Prostate gland (tissue), 2 donors: ENCODE measurements at regions not wholly inside any gene's neighbourhood (a gene's known extent, or its start where the extent isn't known, plus 50 kb on each side); places are given as distances from the start of the nearest gene placed in this dataset.

Experiments used
- POLR2A ChIP-seq: fragments of 450-650 bp; IDR thresholded peaks from one replicate; pipeline ENCODE4 v1.6.1; 2016; ENCODE audit warnings: antibody characterized with exemption, mild to moderate bottlenecking
- TF ChIP-seq, protein P1 (sequence below), 4 experiments: fragments of 200-600 bp in 2 of 4; fragments of 450-650 bp in 2 of 4; sonication (generic) in 2 of 4; IDR thresholded peaks; 1 replicate in 3 of 4; 2 replicates in 1 of 4; pipeline ENCODE4 v1.5.1; 2016 to 2019; ENCODE audit warnings: antibody characterized with exemption in 4 of 4, mild to moderate bottlenecking in 2 of 4, moderate library complexity in 2 of 4

DNA sequence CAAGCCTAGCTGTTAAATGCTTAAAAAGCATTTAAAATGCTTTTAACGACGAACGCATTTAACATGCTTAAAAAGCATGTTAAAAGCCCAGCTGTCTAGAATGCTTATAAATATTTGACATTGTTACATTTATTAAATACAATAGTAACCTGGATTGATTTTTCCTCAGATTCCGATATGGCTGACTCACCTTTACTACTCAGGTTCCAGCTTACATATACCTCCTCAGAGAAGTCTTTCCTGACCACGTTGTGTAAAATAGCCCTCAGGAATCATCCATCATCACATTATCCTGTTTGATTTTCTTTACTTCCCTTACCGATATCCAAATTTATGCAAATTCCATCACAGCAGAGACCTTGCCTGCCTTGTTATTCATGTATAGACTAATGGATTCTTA lies 51.4 kb downstream of the SLC41A2 start:
- TF ChIP-seq, protein P1, sequence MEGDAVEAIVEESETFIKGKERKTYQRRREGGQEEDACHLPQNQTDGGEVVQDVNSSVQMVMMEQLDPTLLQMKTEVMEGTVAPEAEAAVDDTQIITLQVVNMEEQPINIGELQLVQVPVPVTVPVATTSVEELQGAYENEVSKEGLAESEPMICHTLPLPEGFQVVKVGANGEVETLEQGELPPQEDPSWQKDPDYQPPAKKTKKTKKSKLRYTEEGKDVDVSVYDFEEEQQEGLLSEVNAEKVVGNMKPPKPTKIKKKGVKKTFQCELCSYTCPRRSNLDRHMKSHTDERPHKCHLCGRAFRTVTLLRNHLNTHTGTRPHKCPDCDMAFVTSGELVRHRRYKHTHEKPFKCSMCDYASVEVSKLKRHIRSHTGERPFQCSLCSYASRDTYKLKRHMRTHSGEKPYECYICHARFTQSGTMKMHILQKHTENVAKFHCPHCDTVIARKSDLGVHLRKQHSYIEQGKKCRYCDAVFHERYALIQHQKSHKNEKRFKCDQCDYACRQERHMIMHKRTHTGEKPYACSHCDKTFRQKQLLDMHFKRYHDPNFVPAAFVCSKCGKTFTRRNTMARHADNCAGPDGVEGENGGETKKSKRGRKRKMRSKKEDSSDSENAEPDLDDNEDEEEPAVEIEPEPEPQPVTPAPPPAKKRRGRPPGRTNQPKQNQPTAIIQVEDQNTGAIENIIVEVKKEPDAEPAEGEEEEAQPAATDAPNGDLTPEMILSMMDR (IDR thresholded peaks at IDR 0.05) = no peak
- TF ChIP-seq POLR2A = no peak
